IPS DF 4.7 (cell line): ENCODE measurements at regions not wholly inside any gene's neighbourhood (a gene's known extent, or its start where the extent isn't known, plus 50 kb on each side); places are given as distances from the start of the nearest gene placed in this dataset.
A peak's percentile ranks its signal among the peaks of the same experiment; 100 is the strongest.
"Not testable (repeated sequence)": the region's sequence is repeated elsewhere in the genome, so short reads cannot be mapped to it uniquely, and the experiment has no call there.

Experiments
- DNase-seq: peaks from one replicate; pipeline ENCODE4 v3.0.0-alpha.2; 2013; ENCODE audit warnings: low spot score; ENCODE audit errors: extremely low read depth

DNA sequence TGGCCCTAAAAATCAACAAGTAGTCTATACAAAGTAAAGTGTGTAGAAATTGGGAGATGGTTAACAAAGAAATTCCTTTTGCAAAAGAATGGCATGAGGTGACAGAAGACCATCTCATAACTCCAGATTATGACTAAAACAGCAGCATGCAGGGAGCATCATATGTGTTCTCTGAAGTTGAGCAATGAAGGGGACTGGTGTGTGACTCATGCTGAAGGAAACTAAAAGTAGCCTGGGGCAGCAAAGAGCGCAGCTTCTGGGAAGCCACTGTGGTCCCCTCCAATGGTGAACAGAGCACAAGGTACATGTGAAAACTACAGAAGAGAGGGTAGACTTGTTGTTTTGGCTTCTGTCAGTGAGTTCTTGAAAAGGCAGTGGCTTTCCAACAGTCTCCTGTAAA, 133.4 kb downstream of the MACC1 start:
- no peak for DNase-seq

GRCh38 chr7:20079080-20079479, 138.1 kb downstream of the MACC1 start:
- no peak for DNase-seq

- DNase-seq, result no peak
Observed at GRCh38 chr7:20076835-20077234, 140.3 kb downstream of the MACC1 start.

DNA sequence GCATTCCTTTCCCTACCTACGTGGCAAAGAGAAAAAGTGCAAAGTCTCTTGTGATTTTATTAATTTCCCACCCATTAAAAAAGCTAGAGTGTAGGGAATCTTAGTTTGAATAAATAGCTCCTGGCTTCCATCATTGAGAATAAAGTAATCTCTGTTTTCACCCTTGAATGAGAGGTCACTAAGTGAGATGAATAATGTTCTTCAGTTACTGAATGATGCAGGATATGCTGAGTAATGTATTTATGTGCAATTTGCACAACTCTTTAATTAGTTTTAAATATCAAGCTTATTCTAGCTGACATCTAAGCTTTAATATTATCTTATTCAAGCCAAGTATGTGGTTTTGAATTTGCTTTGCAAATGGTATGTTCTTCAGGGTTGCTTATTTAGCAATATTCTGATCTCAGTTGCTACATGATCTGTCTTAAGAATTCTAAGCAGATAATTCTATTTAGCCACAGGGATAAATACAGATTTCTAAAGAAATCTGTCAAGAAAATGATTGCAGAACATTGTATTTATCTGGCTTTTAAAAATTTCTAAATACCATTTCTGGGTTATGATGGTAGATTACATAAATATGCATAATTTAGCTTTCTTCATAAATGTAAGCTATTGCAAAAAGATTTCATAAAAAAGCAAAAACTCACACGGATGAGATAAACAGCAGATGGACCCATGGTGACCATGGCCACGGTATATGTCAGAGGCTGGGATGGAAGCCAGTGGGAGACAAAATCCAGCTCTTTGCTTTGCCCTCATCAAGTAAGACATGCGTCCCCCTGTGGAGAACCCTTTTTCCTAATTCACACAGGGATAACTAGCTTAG, 141.0 kb downstream of the MACC1 start:
- no peak for DNase-seq

DNA sequence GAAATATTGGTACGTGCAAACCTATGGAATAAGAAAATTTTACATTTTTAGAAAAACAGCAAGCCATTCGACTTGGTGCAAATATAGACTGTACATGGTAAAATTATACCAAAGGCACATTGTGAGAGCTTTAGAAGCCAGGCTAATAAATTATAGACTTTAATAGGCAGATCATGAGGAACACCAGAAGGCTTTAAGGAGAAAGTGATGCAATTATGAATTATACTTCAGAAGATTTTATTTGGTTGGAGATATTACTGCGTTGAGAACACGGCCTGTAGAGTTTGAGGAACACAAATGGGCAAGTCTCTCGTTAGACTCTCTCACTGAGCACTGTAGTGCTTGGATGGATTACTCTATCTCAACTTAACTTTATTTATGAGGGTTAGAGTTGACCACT, 141.7 kb downstream of the MACC1 start:
- no peak for DNase-seq

GRCh38 chr7:20068004-20068403, 149.2 kb downstream of the MACC1 start:
- DNase-seq, result not testable (repeated sequence)

DNA sequence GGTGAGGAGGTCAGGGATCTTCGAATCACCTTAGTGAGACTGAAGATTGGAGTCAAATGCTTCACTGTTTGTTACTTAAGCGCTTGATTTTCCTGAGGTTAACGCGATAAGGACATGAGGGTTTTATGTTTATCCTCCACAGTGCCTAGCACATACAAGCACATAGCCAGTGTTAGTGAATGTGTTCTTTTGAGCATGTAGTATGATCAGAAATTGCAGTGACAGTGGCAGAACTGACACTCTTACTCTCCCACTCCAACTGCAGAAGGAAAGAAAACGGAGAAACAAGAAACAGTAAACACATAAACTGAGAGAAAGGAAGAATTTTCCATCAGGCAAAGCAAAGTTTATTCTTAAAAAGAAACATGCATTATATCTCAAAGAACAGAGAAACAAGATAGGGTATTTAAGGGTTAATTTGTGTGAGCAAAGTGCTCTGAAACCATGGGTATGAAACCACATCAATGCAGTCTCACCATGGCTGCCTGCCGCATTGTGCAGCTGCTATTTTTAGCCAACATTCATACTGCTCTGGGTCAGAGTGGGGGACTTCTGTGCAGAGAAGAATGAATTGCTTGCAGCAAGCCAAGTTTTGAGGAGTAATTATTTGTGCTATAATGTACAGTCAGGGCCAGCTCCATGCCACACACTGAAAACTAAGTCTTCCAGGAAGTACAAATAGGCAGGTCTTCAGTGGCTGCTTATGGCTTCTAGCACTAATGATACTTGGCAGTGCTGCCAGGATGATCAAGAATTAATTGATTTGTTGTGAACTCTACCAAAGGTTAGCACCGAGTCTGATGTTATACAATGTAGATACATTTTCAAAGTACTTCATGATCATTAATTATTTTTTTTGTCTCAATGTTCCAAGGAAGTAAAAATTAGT, 152.0 kb downstream of the MACC1 start:
- no peak for DNase-seq

DNA sequence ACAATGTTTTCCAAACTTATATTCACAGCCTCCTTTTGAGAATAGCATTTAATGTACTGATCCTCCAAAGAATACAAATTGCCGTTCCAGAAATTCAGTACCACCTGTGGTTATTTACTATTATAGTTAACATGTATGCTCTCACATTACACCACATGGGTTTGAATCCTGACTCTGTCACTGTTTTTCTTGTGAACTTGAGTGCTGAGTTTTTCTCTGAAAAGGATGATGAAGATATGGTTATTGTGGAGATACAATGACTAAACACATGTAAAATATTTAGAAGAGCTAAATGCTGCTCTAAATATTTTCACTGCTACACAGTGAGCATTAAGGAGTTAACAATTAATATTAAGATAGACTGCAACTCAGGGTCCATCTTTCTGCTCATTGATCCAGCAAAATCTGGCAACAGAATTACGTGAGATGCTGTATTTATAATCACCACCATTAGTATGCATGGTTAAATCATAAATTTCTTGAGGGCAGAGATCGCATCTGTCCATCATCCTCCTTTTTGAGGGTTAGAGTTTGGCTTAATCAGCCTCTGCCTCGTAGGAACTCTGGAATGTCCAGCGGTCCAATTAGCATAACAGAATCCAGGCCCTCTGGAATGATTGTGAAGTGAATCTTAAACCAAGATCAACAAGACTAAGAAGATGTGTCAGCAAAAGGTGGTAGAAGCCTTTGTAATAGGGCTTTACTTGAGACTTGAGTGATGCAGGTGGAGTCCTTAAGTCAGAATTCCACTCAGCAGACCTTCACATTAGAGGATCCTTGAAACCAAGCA, 152.8 kb downstream of the MACC1 start:
- DNase-seq, result no peak

- DNase-seq, result no peak
Observed at GRCh38 chr7:20063644-20064043, 153.5 kb downstream of the MACC1 start.

- DNase-seq, result no peak
Observed at GRCh38 chr7:20062932-20063331, 154.3 kb downstream of the MACC1 start.

- DNase-seq, result peak; percentile 38
Observed at GRCh38 chr7:20053334-20054104, 163.7 kb downstream of the MACC1 start.

DNA sequence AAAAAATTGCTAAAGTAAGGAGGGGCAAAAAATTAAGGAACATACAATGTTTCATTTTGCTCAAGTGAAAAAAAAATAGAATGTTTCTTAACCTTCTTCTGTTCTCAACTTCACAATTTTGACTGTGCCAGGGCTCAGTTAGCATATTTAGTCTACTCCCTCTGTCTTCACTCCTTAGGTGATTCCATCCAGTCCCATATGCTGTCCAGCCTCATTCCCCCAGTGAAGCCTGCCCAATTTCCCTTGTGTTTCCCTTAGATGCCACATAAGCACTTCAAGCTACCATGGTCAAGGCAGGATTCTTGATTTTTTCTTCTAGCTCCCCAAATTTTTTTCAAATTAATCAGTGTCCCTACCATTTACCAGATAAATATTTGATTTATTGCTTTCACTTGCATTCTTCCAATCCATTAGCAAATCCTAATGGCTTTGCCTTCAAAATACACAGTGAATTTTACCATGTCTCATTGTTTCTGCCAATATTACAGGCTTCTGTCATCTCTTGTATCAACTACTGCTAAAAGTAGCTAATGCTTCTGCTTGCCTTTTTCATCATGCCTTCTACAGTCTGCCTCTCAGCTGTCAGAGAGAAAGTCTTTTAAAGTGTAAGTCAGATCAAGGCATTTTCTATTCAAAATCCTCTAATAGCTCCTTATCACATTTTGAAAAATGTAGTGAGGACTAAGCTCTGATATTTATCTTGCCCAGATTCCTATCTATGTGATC, 166.8 kb downstream of the MACC1 start:
- DNase-seq, result no peak

GRCh38 chr7:20038676-20039075, 178.5 kb downstream of the MACC1 start:
- no peak for DNase-seq

DNA sequence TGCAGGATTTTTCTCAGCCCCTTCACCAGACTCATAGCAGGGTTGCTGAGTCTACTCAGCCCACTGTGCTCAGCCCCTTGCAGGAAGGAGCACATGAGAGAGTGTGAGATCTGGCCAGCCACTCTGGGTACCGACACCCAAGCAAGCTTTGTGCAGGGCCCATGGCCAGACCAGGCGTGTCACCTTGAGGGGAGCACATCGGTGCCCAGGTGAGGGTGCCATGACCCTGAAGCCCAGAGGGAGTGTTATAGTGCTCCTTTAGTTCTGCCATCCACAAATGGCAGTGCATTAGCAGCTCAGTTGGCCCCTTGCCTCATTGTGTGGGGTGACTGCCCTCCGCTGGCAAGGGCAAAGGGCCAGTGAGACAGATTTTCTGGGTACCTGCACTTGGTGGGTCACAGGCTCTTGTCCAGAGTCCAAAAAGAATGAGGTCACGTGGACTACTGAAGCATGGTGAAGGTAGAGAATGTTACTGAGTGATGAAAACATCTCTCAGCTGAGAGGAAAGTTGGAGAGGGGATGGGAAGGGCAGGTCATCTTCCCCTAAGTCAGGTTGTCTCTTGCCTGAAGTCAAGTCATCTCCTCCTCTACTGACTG, 181.8 kb downstream of the MACC1 start:
- DNase-seq, result no peak

DNA sequence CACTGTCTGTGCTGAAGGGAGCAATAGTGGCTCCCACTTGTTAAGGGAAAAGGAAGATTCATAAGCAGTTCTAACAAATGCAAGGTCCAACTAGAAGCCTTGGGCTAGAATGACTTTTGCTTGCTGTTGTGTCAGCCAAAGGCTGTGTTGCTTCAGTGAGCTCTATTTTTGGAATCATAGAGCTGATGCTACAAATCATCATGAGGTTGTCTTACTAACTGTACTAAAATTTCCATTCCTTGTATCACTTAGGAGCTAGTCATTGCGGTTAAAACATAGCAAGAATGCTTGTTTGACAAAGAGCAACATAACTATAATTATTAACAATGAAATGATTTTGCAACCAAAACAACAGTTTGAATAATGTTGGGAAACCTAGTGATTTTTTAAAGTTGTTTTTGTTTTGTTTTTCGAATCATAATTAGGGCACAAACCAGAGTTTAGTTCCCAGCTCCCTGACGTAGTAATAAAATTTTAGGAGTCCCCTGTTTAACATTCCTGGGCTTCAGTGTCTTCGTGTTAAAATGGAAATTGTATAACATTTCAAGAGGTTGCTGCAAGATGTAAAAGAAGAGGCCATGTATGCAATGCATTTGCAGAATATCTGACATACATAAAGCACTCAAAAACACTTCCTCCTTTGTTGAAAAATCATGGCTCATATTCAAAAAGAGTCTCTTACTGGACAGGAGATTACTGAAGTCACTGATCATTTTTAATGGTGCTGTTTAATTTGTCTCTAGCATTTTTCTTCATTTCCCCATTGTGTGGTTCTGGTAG, 183.4 kb downstream of the MACC1 start:
- no peak for DNase-seq

GRCh38 chr7:20032741-20033140, 184.4 kb downstream of the MACC1 start:
- DNase-seq, result no peak

DNA sequence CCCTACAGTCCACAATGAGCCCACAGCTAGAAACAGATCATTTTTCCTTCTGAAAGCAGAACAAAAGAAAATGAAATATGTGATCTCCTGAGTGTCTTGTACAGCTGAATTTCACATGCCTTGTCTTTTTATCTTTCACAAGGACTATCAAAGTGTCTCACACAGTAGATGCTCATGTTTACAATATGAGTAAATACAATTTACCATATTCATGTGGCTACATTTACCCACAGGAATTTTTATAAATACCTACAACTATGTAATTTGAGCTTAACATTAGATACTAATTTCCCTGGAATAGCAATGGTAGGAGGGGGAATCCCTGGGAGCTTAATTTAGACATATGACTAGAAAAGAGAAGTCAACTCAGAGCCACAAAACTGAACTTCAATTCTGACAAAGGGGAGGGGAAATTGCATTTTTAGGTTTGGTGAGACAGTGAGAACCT, 186.2 kb downstream of the MACC1 start:
- no peak for DNase-seq

GRCh38 chr7:20030417-20030816, 186.8 kb downstream of the MACC1 start:
- no peak for DNase-seq

DNA sequence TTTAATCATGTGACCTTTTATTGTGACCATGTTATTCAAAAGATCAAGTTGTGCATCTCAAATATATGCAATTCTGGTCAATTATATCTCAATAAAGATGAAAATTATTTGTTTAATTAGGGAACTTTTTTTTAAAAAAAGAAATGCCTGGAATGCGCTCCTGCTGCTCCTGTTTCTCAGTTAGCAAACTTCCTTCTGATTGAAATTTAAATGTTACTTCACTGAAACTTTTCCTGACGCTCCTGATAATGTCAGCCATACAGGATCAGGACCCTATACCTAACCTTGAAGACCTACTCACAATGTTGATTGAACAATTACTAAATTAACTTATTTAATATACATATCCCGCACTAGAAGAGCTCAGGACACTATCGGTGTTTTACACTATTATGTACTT, 190.4 kb downstream of the MACC1 start:
- DNase-seq, result no peak
